ENCODE measurements at regions not wholly inside any gene's neighbourhood (a gene's known extent, or its start where the extent isn't known, plus 50 kb on each side); places are given as distances from the start of the nearest gene placed in this dataset.

- Histone ChIP-seq H3K9me3 (peaks cover 0 to 1% of the 10 kb centered on the region in 2 donors), H3K27ac (no peak overlapping the region), H3K36me3 (no peaks in the 10 kb centered on the region), H3K4me3 (no peak overlapping the region), H3K27me3 (no peaks in the 10 kb centered on the region), H3K4me1 (no peaks in the 10 kb centered on the region)
- ATAC-seq (no peak), DNase-seq (no peak)
- intact Hi-C loops (cut with DNase I) = no loop called here
- TF ChIP-seq CTCF (IDR thresholded peaks at IDR 0.05) = no peak
These were observed 229.6 kb upstream of the PTPRZ1 start for GRCh38 chr7:121643320-121643719.

- no peak for TF ChIP-seq CTCF (IDR thresholded peaks at IDR 0.05)
- Histone ChIP-seq H3K27me3 (no peaks in the 10 kb centered on the region), H3K36me3 (no peaks in the 10 kb centered on the region), H3K4me1 (no peaks in the 10 kb centered on the region), H3K27ac (no peak overlapping the region), H3K4me3 (no peak overlapping the region), H3K9me3 (no peaks in the 10 kb centered on the region)
- ATAC-seq = no peak
- DNase-seq = no peak
- intact Hi-C loops (cut with DNase I) = no loop called here
These were observed 233.3 kb upstream of the PTPRZ1 start for GRCh38 chr7:121639705-121640104.

GRCh38 chr7:121638286-121638685 lies 234.7 kb upstream of the PTPRZ1 start:
- Histone ChIP-seq H3K36me3 (no peaks in the 10 kb centered on the region), H3K27me3 (no peaks in the 10 kb centered on the region), H3K4me1 (no peaks in the 10 kb centered on the region), H3K27ac (no peak overlapping the region), H3K9me3 (no peaks in the 10 kb centered on the region), H3K4me3 (no peak overlapping the region)
- no peak for ATAC-seq
- no peak for TF ChIP-seq CTCF (IDR thresholded peaks at IDR 0.05)
- no peak for DNase-seq
- intact Hi-C loops (cut with DNase I) = no loop called here

GRCh38 chr7:121634356-121634755 lies 238.2 kb upstream of the FAM3C start:
- no peaks in the 10 kb centered on the region for H3K27me3 ChIP-seq
- DNase-seq (no peak), ATAC-seq (no peak)
- H3K27ac ChIP-seq = no peak overlapping the region
- no peaks in the 10 kb centered on the region for H3K9me3 ChIP-seq
- H3K4me1 ChIP-seq = no peaks in the 10 kb centered on the region
- no peak for TF ChIP-seq CTCF (IDR thresholded peaks at IDR 0.05)
- no peak overlapping the region for H3K4me3 ChIP-seq
- no peaks in the 10 kb centered on the region for H3K36me3 ChIP-seq
- intact Hi-C loops (cut with DNase I) = no loop called here

GRCh38 chr7:121633186-121633585 lies 237.1 kb upstream of the FAM3C start:
- DNase-seq = no peak
- no peak for ATAC-seq
- H3K9me3 ChIP-seq = no peaks in the 10 kb centered on the region
- no peak overlapping the region for H3K27ac ChIP-seq
- intact Hi-C loops (cut with DNase I) = no loop called here
- H3K4me3 ChIP-seq = no peak overlapping the region
- H3K27me3 ChIP-seq = no peaks in the 10 kb centered on the region
- no peaks in the 10 kb centered on the region for H3K4me1 ChIP-seq
- no peaks in the 10 kb centered on the region for H3K36me3 ChIP-seq
- no peak for TF ChIP-seq CTCF (IDR thresholded peaks at IDR 0.05)
